PC-9 (cell line): ENCODE measurements at regions not wholly inside any gene's neighbourhood (a gene's known extent, or its start where the extent isn't known, plus 50 kb on each side); places are given as distances from the start of the nearest gene placed in this dataset.
"Not testable (repeated sequence)": the region's sequence is repeated elsewhere in the genome, so short reads cannot be mapped to it uniquely, and the experiment has no call there.

Experiments
- BruUV-seq: library from RNA; stranded (reverse); fragments of 400-500 nt; replicated peaks from 2 replicates; lab custom pipeline; 2021; lab: Mats Ljungman, UMichigan
- CTCF ChIA-PET: fragments of 300-600 bp; sonication (Branson Sonifier 250); formaldehyde crosslinking; loops from one replicate; lab custom pipeline; 2022; ENCODE audit warnings: antibody characterized with exemption; lab: Charles Lee
- POLR2A ChIA-PET: fragments of 300-600 bp; sonication (Branson Sonifier 250); formaldehyde crosslinking; loops from one replicate; lab custom pipeline; 2022; ENCODE audit warnings: antibody characterized with exemption; ENCODE audit not compliant: unreplicated experiment; lab: Charles Lee
- DNase-seq, 2 experiments: peaks; one replicate each; pipeline versions ENCODE4 v3.0.0 to v3.0.0-alpha.2; 2015 to 2022; ENCODE audit warnings: mixed read lengths in 1 of 2
- H2AFZ ChIP-seq: fragments of 200-600 bp; sonication (generic); 2 replicates; pipeline ENCODE4 v1.8.1; 2017; ENCODE audit warnings: antibody characterized with exemption
- H3F3A ChIP-seq: fragments of 200-600 bp; sonication (generic); 2 replicates; pipeline ENCODE4 v1.8.1; 2017; ENCODE audit warnings: antibody characterized with exemption, mild to moderate bottlenecking, low read depth; ENCODE audit not compliant: insufficient read depth
- H3K27ac ChIP-seq: fragments of 200-600 bp; sonication (generic); 2 replicates; pipeline ENCODE4 v1.6.1; 2016; ENCODE audit warnings: mixed run types
- H3K27me3 ChIP-seq: fragments of 200-600 bp; sonication (generic); 2 replicates; pipeline ENCODE4 v1.6.1; 2016; ENCODE audit warnings: low read depth, mixed run types; ENCODE audit not compliant: insufficient read depth
- H3K36me3 ChIP-seq: fragments of 200-600 bp; sonication (generic); 2 replicates; pipeline ENCODE4 v1.6.1; 2016; ENCODE audit warnings: low read depth, mixed run types
- H3K4me1 ChIP-seq: fragments of 200-600 bp; sonication (generic); replicated peaks from 2 replicates; pipeline ENCODE4 v1.6.1; 2016; ENCODE audit warnings: mixed run types; ENCODE audit not compliant: insufficient read depth
- H3K4me2 ChIP-seq: fragments of 200-600 bp; sonication (generic); 2 replicates; pipeline ENCODE4 v1.6.1; 2017; ENCODE audit warnings: mixed run types
- H3K4me3 ChIP-seq: fragments of 200-600 bp; sonication (generic); 2 replicates; pipeline ENCODE4 v1.6.1; 2016; ENCODE audit warnings: mixed run types
- H3K79me2 ChIP-seq: fragments of 200-600 bp; sonication (generic); 2 replicates; pipeline ENCODE4 v1.6.1; 2017; ENCODE audit warnings: low read depth, mixed run types
- H3K9me2 ChIP-seq: fragments of 200-600 bp; sonication (generic); 2 replicates; pipeline ENCODE4 v1.8.1; 2017; ENCODE audit warnings: mild to moderate bottlenecking; ENCODE audit not compliant: insufficient read depth
- H3K9me3 ChIP-seq: fragments of 200-600 bp; sonication (generic); 2 replicates; pipeline ENCODE4 v1.8.1; 2016; ENCODE audit warnings: low read depth; ENCODE audit not compliant: insufficient read depth
- H4K20me1 ChIP-seq: fragments of 200-600 bp; sonication (generic); 2 replicates; pipeline ENCODE4 v1.8.1; 2017; ENCODE audit not compliant: insufficient read depth
- EZH2 ChIP-seq: fragments of 200-600 bp; sonication (generic); IDR thresholded peaks from 2 replicates; pipeline ENCODE4 v1.8.0; 2017; ENCODE audit warnings: antibody characterized with exemption, low read depth
- intact Hi-C: fragments of 100-400 bp; cut with micrococcal nuclease; formaldehyde crosslinking; loops from one replicate; pipeline ENCODE4 v1.10.0; 2022; ENCODE audit not compliant: unreplicated experiment
- TF ChIP-seq, protein P1 (sequence below): fragments of 200-600 bp; sonication (generic); conservative IDR thresholded peaks from 2 replicates; pipeline ENCODE4 v1.6.1; 2017; ENCODE audit warnings: mixed run types, antibody characterized with exemption, mild to moderate bottlenecking, moderate library complexity

- H4K20me1 ChIP-seq: no peaks in the 10 kb centered on the region
- POLR2A ChIA-PET: no interaction called here
- H3K79me2 ChIP-seq: no peaks in the 10 kb centered on the region
- H3K9me2 ChIP-seq: no peaks in the 10 kb centered on the region
- no peak for TF ChIP-seq EZH2
- TF ChIP-seq, protein P1, sequence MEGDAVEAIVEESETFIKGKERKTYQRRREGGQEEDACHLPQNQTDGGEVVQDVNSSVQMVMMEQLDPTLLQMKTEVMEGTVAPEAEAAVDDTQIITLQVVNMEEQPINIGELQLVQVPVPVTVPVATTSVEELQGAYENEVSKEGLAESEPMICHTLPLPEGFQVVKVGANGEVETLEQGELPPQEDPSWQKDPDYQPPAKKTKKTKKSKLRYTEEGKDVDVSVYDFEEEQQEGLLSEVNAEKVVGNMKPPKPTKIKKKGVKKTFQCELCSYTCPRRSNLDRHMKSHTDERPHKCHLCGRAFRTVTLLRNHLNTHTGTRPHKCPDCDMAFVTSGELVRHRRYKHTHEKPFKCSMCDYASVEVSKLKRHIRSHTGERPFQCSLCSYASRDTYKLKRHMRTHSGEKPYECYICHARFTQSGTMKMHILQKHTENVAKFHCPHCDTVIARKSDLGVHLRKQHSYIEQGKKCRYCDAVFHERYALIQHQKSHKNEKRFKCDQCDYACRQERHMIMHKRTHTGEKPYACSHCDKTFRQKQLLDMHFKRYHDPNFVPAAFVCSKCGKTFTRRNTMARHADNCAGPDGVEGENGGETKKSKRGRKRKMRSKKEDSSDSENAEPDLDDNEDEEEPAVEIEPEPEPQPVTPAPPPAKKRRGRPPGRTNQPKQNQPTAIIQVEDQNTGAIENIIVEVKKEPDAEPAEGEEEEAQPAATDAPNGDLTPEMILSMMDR: no peak
- H3F3A ChIP-seq: no peaks in the 10 kb centered on the region
- H3K36me3 ChIP-seq: no peaks in the 10 kb centered on the region
- H2AFZ ChIP-seq: no peak overlapping the region
- no peaks in the 10 kb centered on the region for H3K4me1 ChIP-seq
- no peak for DNase-seq
- no peak overlapping the region for H3K27ac ChIP-seq
- BruUV-seq: no TSS peak
- no peak overlapping the region for H3K4me3 ChIP-seq
- H3K27me3 ChIP-seq: no peaks in the 10 kb centered on the region
- CTCF ChIA-PET: no interaction called here
- H3K4me2 ChIP-seq: no peak overlapping the region
- intact Hi-C loops: no loop called here
- no peaks in the 10 kb centered on the region for H3K9me3 ChIP-seq
Measured at GRCh38 chr5:110306650-110307049, 419.8 kb downstream of the TMEM232 start.

DNA sequence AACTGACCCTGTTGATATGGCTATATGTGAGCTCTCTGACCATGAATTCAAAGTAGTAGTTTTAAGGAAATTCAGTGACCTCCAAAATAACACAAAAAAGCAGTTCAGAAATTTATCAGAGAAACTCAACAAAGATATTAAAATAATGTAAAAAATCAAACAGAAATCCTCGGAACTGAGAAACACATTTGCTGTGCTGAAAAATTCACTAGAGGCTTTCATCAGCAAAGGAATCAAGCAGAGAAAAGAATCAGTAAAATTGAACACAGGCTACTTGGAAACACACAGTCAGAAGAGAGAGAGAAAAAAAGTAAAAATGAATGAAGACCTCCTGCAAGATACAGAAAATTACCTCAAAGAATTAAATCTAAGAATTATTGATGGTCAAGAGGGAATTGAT, 417.2 kb downstream of the TMEM232 start:
- DNase-seq: no peak
- BruUV-seq: no TSS peak
- H4K20me1 ChIP-seq: no peaks in the 10 kb centered on the region
- H3K79me2 ChIP-seq: no peaks in the 10 kb centered on the region
- no peak for TF ChIP-seq EZH2
- TF ChIP-seq, protein P1: no peak
- H3K27ac ChIP-seq: no peak overlapping the region
- no peak overlapping the region for H2AFZ ChIP-seq
- CTCF ChIA-PET: no interaction called here
- H3K4me1 ChIP-seq: no peaks in the 10 kb centered on the region
- no peaks in the 10 kb centered on the region for H3K36me3 ChIP-seq
- no peaks in the 10 kb centered on the region for H3K9me3 ChIP-seq
- POLR2A ChIA-PET: no interaction called here
- H3K4me3 ChIP-seq: no peak overlapping the region
- no peaks in the 10 kb centered on the region for H3K9me2 ChIP-seq
- intact Hi-C loops: no loop called here
- no peaks in the 10 kb centered on the region for H3F3A ChIP-seq
- H3K4me2 ChIP-seq: no peak overlapping the region
- H3K27me3 ChIP-seq: no peaks in the 10 kb centered on the region

- H2AFZ ChIP-seq, H3K36me3 ChIP-seq, H3K4me2 ChIP-seq, POLR2A ChIA-PET, intact Hi-C loops, H3K4me3 ChIP-seq, H3K9me3 ChIP-seq, H3K9me2 ChIP-seq, H3K4me1 ChIP-seq, H4K20me1 ChIP-seq, H3K27ac ChIP-seq, CTCF ChIA-PET, H3F3A ChIP-seq, BruUV-seq, H3K27me3 ChIP-seq, H3K79me2 ChIP-seq, DNase-seq: not testable (repeated sequence)
Measured at GRCh38 chr5:110316566-110316965, 409.9 kb downstream of the TMEM232 start.

DNA sequence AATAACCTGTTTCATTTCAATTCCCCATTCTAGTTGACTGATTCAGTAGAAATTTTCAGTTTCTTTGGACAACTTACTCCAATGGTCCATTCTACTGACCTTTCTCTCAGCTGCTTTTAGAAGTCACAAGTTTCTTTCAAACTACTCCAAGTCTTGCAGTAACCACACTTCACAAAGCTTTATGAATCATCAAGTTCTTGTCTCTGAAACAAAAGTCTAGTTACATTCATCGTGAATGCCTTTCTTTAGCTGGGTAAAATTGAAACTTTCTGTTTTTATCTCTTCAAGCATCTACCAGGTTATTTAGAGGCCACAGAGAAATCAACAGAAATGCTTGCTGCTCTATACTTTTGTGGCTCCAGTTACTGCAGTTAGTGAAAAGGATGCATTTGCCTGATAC, 405.4 kb downstream of the TMEM232 start:
- BruUV-seq: no TSS peak
- Histone ChIP-seq H3K4me3 (no peak overlapping the region), H3K79me2 (no peaks in the 10 kb centered on the region), H3K4me1 (no peaks in the 10 kb centered on the region), H3K4me2 (no peak overlapping the region), H4K20me1 (no peaks in the 10 kb centered on the region), H3K9me3 (no peaks in the 10 kb centered on the region), H3K27ac (no peak overlapping the region), H3K27me3 (no peaks in the 10 kb centered on the region), H3F3A (no peaks in the 10 kb centered on the region), H2AFZ (no peak overlapping the region), H3K36me3 (no peaks in the 10 kb centered on the region), H3K9me2 (no peaks in the 10 kb centered on the region)
- no peak for TF ChIP-seq EZH2
- TF ChIP-seq, protein P1: no peak
- intact Hi-C loops: no loop called here
- CTCF ChIA-PET: no interaction called here
- no peak for DNase-seq
- POLR2A ChIA-PET: no interaction called here
